Activated T-helper 1 cell treated with anti-CD3 and anti-CD28 coated beads, Interleukin-12 subunit alpha, Interleukin-12 subunit beta, Interleukin-2, Interleukin-4 antibody, amounts not matched to agents 30 ng/mL and 10 ng/mL and 1 ng/mL, durations not matched to agents 14 hours and 24 hours and 36 hours (primary cell): ENCODE measurements at regions not wholly inside any gene's neighbourhood (a gene's known extent, or its start where the extent isn't known, plus 50 kb on each side); places are given as distances from the start of the nearest gene placed in this dataset.
"Not testable (repeated sequence)": the region's sequence is repeated elsewhere in the genome, so short reads cannot be mapped to it uniquely, and the experiment has no call there.

Source experiments
- DNase-seq: peaks from one replicate; pipeline ENCODE4 v3.0.0; 2021; ENCODE audit warnings: low spot score
- H3K27ac Mint-ChIP-seq: one replicate; pipeline ENCODE4 v1.8.0; 2021; ENCODE audit warnings: mild to moderate bottlenecking, mixed read lengths
- H3K27me3 Mint-ChIP-seq: one replicate; pipeline ENCODE4 v1.8.0; 2022; ENCODE audit warnings: mild to moderate bottlenecking, moderate library complexity, mixed read lengths; ENCODE audit not compliant: insufficient read depth
- H3K36me3 Mint-ChIP-seq: one replicate; pipeline ENCODE4 v1.8.0; 2021; ENCODE audit warnings: low read depth, mixed read lengths
- H3K4me1 Mint-ChIP-seq: one replicate; pipeline ENCODE4 v1.8.0; 2021; ENCODE audit warnings: low read depth, mixed read lengths
- H3K4me3 Mint-ChIP-seq: one replicate; pipeline ENCODE4 v1.8.0; 2021; ENCODE audit warnings: mild to moderate bottlenecking, moderate library complexity, mixed read lengths
- H3K9me3 Mint-ChIP-seq: one replicate; pipeline ENCODE4 v1.8.0; 2021; ENCODE audit warnings: mixed read lengths
- intact Hi-C: fragments of 100-400 bp; cut with micrococcal nuclease; formaldehyde crosslinking; loops from one replicate; pipeline ENCODE4 v1.15.1; 2024

DNA sequence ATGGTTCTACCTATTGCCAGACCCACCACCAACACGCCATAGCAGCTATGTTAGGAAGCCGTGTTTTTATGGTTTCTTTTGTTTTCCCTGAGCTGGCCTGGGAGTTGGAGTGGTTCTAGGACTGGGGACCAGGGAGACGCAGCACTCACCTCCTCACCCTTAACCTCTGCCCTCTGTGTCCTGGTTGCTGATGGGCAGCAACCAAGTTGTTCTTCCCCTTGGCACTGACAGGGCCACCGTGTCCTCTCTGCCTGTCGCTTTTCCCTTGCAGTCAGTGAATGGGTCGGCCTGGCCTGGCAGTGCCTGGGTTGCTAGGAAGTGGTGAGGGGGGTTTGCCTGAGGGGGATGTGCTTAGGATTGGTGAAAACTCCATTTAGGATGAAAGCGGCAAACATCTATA is 197.1 kb upstream of the GATA6 start:
- Mint-ChIP-seq H3K4me3 (no peak overlapping the region), H3K9me3 (no peaks in the 10 kb centered on the region), H3K27ac (no peak overlapping the region), H3K36me3 (no peaks in the 10 kb centered on the region), H3K27me3 (peaks cover 2% of the 10 kb centered on the region), H3K4me1 (no peaks in the 10 kb centered on the region)
- intact Hi-C loops = no loop called here
- no peak for DNase-seq

DNA sequence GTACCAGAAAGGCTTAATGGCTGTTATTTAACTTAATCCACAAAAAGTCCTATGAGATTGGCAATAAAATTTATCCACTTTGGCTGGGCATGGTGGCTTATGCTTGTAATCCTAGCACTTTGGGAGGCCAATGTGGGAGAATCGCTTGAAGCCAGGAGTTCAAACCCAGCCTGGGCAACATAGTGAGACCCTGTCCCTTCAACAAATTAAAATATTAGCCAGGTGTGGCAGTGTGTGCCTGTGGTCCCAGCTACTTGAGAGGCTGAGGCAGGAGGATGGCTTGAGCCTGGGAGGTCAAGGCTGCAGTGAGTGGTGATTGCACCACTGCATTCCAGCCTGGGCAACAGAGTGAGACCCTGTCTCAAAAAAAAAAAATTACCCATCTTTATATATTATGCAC is 193.4 kb upstream of the GATA6 start:
- H3K9me3 Mint-ChIP-seq, H3K36me3 Mint-ChIP-seq, H3K4me1 Mint-ChIP-seq, intact Hi-C loops, DNase-seq, H3K4me3 Mint-ChIP-seq, H3K27me3 Mint-ChIP-seq, H3K27ac Mint-ChIP-seq: not testable (repeated sequence)

DNA sequence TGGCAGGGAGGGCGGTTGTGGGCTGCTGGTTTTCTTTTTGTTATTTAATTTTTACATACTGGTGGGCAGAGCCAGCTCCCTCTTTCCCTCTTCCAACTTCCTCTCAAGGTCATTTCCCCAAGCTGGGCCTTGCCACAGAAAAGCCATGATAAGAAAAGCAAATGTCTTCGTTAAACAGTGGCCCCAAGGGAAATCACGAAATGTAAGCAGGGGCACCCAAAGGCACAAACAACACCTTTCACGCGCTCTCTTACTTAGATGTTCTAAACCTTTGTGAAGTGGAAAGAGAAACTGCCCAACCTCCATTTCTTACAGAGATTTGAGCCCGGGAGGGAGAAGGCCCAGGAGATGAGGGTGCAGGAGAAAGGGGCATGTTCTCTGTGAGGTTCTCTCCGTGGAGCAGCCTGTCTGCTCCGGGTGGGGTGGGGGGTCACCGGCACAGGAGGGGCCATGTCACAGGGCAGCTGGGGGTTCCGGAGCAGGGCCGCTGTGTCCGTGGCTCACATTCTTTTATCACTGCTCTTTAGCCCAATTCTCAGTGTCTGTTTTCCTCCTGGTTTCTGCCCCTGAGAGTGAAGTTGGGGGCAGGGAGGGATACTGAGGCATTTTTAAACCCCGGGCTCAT is 190.7 kb upstream of the GATA6 start:
- no peaks in the 10 kb centered on the region for H3K27me3 Mint-ChIP-seq
- H3K9me3 Mint-ChIP-seq = no peaks in the 10 kb centered on the region
- intact Hi-C loops = no loop called here
- H3K27ac Mint-ChIP-seq = no peak overlapping the region
- no peaks in the 10 kb centered on the region for H3K36me3 Mint-ChIP-seq
- no peaks in the 10 kb centered on the region for H3K4me1 Mint-ChIP-seq
- no peak overlapping the region for H3K4me3 Mint-ChIP-seq
- DNase-seq = no peak

DNA sequence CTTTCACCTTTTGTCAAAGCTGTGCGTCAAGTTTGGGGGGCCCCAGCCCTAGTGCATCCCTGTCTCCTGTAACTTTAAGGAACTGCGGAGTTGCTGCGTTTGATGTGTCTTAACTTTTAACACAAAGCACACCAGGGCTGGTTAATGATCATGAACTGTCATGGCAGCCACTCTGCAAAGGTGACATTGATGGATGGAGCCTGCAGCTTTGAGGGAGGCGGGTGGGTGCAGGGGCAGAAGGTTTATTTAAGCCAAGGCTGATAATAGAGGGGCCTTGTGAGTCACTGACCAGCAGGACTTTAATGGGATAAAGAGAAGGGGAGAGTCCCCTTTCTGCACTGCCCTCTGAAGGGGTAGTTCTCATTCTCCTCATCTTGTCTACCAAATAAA is 190.2 kb upstream of the GATA6 start:
- H3K9me3 Mint-ChIP-seq = no peaks in the 10 kb centered on the region
- no peaks in the 10 kb centered on the region for H3K36me3 Mint-ChIP-seq
- no peaks in the 10 kb centered on the region for H3K4me1 Mint-ChIP-seq
- H3K27me3 Mint-ChIP-seq = no peaks in the 10 kb centered on the region
- H3K4me3 Mint-ChIP-seq = no peak overlapping the region
- DNase-seq = no peak
- intact Hi-C loops = no loop called here
- no peak overlapping the region for H3K27ac Mint-ChIP-seq

DNA sequence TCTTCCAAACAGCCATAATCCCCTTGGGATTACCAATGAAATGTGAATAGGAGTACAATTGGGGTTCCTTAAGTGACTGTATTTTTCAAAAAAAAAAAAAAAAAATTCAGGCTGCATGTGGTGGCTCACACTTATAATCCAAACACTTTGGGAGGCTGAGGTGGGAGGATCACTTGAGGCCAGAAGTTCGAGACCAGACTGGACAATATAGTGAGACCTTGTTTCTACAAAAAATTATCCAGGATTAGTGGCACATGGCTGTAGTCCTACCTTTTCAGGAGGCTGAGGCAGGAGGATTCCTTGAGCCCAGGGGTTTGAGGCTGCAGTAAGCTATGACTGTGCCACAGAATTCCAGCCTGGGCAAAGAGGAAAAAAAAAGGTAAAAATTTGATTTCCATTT is 189.6 kb upstream of the GATA6 start:
- Mint-ChIP-seq H3K4me3 (no peak overlapping the region), H3K27ac (no peak overlapping the region), H3K27me3 (no peaks in the 10 kb centered on the region), H3K36me3 (no peaks in the 10 kb centered on the region), H3K4me1 (no peaks in the 10 kb centered on the region), H3K9me3 (no peaks in the 10 kb centered on the region)
- DNase-seq = no peak
- intact Hi-C loops = no loop called here

DNA sequence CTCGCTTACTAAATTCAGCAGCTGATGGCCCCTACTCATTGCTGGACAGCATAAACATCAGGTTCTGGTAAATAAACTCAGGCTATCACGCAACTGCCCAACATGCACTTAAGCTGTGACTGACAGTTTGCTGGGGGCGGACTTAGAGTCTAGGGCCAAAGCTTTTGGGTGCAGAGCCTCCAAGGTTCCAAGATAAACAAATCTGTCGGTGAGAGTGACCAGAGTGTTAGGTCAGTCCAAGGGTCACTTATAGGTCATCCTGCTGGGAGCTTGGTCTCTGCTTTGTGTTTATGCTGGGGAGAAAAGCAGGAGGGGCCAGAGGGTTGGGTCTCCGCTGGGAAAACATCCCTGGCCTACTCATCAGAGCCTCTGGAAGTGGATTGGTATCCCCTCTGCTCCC is 188.6 kb upstream of the GATA6 start:
- no peak for DNase-seq
- Mint-ChIP-seq H3K9me3 (no peaks in the 10 kb centered on the region), H3K27ac (no peak overlapping the region), H3K27me3 (no peaks in the 10 kb centered on the region), H3K4me3 (no peak overlapping the region), H3K4me1 (no peaks in the 10 kb centered on the region), H3K36me3 (no peaks in the 10 kb centered on the region)
- intact Hi-C loops = no loop called here

DNA sequence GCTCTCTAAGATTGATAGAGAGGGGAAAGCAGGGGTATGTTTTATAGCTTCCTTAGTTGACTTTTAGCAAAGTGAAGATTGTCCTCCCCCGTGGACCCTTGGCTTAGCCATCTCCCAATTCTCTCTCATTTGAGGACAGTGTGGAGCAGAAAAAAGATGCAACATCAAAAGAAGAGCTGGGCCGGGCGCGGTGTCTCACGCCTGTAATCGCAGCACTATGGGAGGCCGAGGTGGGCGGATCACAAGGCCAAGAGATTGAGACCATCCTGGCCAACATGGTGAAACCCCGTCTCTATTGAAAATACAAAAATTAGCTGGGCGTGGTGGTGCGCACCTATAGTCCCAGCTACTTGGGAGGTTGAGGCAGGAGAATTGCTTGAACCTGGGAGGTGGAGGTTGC is 187.9 kb upstream of the GATA6 start:
- H3K4me3 Mint-ChIP-seq, H3K9me3 Mint-ChIP-seq, H3K4me1 Mint-ChIP-seq, DNase-seq, H3K27me3 Mint-ChIP-seq, H3K27ac Mint-ChIP-seq, intact Hi-C loops, H3K36me3 Mint-ChIP-seq: not testable (repeated sequence)

DNA sequence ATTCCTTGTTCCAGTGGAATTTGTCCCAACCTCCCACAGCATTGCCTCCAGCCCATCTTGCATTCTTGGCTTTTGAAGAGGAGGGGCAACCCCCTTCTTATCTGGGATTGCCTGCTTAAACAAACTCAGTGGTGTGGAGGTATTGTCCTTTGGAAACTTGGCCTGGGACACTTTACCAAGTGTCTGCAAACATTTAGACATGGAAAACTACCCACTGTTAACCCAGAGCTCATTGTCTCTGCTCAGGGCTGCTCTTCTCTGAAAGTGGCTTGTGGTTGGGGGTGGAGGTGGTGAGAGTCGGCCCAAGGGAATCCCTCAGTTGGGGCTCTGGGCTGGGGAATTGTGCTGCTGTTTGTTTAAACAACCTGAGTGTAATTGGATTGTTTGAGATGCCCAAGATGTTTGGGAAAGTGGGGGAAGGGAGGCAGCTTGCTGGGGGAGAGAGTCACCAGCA is 178.3 kb upstream of the GATA6 start:
- DNase-seq = no peak
- no peak overlapping the region for H3K4me3 Mint-ChIP-seq
- H3K27ac Mint-ChIP-seq = no peak overlapping the region
- intact Hi-C loops = loop anchor here (10.0 kb wide), 1 partner anchor 574 kb away; no protein-coding TSS in a partner anchor
- no peaks in the 10 kb centered on the region for H3K9me3 Mint-ChIP-seq
- no peaks in the 10 kb centered on the region for H3K36me3 Mint-ChIP-seq
- H3K27me3 Mint-ChIP-seq = no peaks in the 10 kb centered on the region
- no peaks in the 10 kb centered on the region for H3K4me1 Mint-ChIP-seq

DNA sequence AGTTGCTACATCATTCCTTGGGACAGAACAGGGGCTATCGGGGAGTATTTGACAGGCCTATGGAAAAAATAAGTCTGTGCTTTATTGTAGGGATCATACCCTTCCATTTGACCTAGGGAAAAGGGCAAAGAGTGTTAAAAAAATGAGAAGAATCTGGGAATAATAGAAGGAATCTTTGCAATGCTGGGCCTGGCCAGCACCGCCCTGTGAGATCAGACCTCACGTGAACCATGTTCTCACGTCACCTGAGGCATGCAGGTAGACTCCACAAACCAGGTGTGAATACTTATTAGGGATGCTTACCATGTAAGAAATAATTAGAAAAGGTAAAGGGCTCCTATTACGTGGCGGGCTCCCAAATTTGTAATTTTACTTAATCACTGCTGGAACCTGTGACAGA is 177.5 kb upstream of the GATA6 start:
- no peak for DNase-seq
- no peaks in the 10 kb centered on the region for H3K27me3 Mint-ChIP-seq
- H3K4me3 Mint-ChIP-seq = no peak overlapping the region
- H3K36me3 Mint-ChIP-seq = no peaks in the 10 kb centered on the region
- intact Hi-C loops = loop anchor here (10.0 kb wide), 1 partner anchor 573 kb away; no protein-coding TSS in a partner anchor
- no peaks in the 10 kb centered on the region for H3K4me1 Mint-ChIP-seq
- H3K9me3 Mint-ChIP-seq = no peaks in the 10 kb centered on the region
- no peak overlapping the region for H3K27ac Mint-ChIP-seq

DNA sequence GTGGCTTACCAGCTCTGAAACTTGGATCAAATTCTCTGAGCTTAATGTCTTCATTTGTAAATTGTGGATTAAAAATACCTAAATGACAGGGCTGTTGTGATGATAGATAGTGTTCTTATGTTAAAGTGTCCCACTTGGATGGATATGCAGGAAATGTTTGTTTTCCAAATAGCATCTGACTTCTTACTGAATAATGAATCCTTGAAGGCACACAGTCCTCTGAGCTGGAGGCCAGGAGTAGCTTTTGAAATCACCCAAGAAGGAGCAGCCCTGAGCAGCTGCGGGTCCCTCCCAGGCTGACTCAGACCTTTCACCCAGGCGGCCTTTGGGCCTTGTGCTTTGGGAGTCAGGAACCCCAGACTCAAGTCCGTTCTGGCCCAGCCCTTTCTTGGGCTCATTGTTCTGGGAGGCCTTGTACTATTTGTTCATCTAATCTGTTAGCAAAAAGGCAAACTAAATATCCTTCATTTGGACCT is 173.0 kb upstream of the GATA6 start:
- H3K9me3 Mint-ChIP-seq = no peaks in the 10 kb centered on the region
- H3K27ac Mint-ChIP-seq = no peak overlapping the region
- DNase-seq = no peak
- peaks cover 5% of the 10 kb centered on the region for H3K4me1 Mint-ChIP-seq
- H3K36me3 Mint-ChIP-seq = no peaks in the 10 kb centered on the region
- no peaks in the 10 kb centered on the region for H3K27me3 Mint-ChIP-seq
- no peak overlapping the region for H3K4me3 Mint-ChIP-seq
- intact Hi-C loops = loop anchor here (10.0 kb wide), 1 partner anchor 568 kb away; no protein-coding TSS in a partner anchor

DNA sequence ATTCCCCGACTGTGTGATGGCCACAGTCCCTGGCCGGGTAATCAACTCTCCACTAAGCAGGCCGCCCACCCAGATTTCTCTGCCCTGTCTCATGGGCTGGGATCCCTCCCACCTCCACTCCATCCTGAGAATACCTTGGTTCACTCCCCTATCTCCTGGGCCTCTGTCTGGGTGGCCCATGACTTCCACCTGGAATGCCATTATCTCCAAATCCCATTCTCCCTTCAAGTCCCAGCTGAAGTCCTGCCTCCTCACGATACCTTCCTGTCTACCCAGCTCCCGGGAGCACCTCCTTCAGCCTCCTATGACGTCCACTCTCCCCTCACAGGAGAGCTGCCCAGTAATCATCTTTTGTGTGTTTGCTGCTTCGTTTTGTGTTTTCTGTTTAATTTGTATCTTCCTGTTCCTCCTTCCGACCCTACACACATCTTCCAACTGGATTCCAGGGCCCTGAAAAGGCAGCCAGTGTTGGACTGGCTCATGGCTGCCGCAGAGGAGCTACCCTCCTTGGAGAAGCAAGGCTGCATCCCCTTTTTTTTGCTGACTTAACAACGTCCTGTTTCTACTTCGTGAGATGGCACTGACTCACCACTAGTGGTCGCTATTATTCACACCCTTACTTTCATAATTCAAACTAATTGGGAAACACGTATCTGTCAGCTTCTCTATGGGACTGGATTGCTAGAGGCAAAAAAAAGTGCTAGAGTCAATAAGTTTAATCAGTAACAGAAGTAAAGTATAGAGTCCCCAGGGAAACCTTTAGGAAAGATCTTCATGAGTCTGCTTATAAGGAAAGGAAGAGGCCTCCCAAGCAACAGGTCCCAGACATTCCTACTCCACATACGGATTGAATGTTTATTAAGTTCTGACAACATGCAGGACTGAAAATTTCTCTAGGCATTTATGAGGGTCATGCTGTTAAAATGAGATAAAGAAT is 171.9 kb upstream of the GATA6 start:
- H3K27me3 Mint-ChIP-seq = no peaks in the 10 kb centered on the region
- H3K36me3 Mint-ChIP-seq = no peaks in the 10 kb centered on the region
- no peak overlapping the region for H3K4me3 Mint-ChIP-seq
- no peak for DNase-seq
- no peak overlapping the region for H3K27ac Mint-ChIP-seq
- intact Hi-C loops = loop anchor here (10.0 kb wide), 1 partner anchor 567 kb away; no protein-coding TSS in a partner anchor
- H3K9me3 Mint-ChIP-seq = no peaks in the 10 kb centered on the region
- peaks cover 5% of the 10 kb centered on the region for H3K4me1 Mint-ChIP-seq

DNA sequence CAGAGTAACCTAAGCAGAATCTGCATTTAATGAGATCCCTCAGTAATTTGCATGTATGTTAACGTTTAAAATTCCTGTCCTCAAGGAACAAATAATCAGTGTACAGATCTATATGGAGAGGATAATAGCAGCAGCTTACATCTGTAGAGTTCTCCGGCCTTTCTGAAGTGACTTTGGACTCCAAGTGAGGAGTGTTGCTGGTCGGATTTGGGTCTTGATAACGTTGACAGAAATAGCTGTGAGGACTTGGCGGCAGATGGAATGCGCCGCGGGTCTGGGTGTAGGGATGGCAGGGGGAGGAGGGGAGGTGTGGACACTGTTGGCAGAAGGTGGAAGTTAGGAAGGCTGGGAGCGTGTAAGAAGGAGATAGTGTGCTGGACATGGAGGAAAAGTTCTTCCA is 170.9 kb upstream of the GATA6 start:
- H3K27me3 Mint-ChIP-seq = no peaks in the 10 kb centered on the region
- peaks cover 5% of the 10 kb centered on the region for H3K4me1 Mint-ChIP-seq
- no peaks in the 10 kb centered on the region for H3K36me3 Mint-ChIP-seq
- intact Hi-C loops = loop anchor here (10.0 kb wide), 1 partner anchor 566 kb away; no protein-coding TSS in a partner anchor
- no peak overlapping the region for H3K27ac Mint-ChIP-seq
- H3K9me3 Mint-ChIP-seq = no peaks in the 10 kb centered on the region
- DNase-seq = no peak
- no peak overlapping the region for H3K4me3 Mint-ChIP-seq

DNA sequence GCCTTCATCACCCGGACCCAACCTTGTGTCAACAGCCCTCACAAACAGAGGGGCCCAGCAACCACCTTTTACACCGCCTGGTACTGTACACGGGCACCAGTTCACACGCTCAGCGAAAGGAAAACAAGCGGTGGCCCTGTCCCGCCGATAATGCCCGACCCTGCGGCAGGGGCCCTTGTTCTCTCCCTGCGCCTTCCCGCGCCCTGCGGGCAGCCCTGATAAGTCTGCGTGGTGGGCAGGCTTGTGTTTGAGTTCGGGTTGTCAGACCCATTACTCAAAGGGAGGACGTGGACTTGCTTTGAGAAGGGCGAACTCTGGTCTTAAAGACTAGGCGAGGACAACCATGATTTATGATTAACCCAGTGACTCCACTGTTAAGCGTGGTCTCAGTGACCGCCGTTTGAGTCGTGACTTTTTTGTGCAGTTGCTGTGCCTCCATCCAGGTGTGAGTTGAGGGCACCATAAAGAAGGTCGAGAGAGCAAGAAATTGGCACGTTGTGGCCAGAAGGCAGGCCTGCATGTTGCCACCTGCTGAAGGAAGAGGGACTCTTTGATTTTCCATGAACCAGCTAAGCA is 167.4 kb upstream of the GATA6 start:
- H3K27me3 Mint-ChIP-seq = no peaks in the 10 kb centered on the region
- peaks cover 5% of the 10 kb centered on the region for H3K4me1 Mint-ChIP-seq
- intact Hi-C loops = no loop called here
- no peak for DNase-seq
- H3K4me3 Mint-ChIP-seq = no peak overlapping the region
- H3K27ac Mint-ChIP-seq = no peak overlapping the region
- no peaks in the 10 kb centered on the region for H3K9me3 Mint-ChIP-seq
- no peaks in the 10 kb centered on the region for H3K36me3 Mint-ChIP-seq
